NK-92 (cell line): ENCODE measurements at regions not wholly inside any gene's neighbourhood (a gene's known extent, or its start where the extent isn't known, plus 50 kb on each side); places are given as distances from the start of the nearest gene placed in this dataset.
"Not testable (repeated sequence)": the region's sequence is repeated elsewhere in the genome, so short reads cannot be mapped to it uniquely, and the experiment has no call there.

Source experiments
- DNase-seq: peaks from one replicate; lab custom pipeline; 2025; ENCODE audit not compliant: unreplicated experiment; lab: John Stamatoyannopoulos, UW

- no peak for DNase-seq
Measured at GRCh38 chr2:144935736-144936135, 415.8 kb upstream of the ZEB2 start.

- DNase-seq = no peak
Measured at GRCh38 chr2:144935191-144935590, 415.3 kb upstream of the ZEB2 start.

GRCh38 chr2:144931960-144932359 is 412.0 kb upstream of the ZEB2 start:
- no peak for DNase-seq

GRCh38 chr2:144931480-144931879 is 411.6 kb upstream of the ZEB2 start:
- no peak for DNase-seq

GRCh38 chr2:144927429-144927828 is 407.5 kb upstream of the ZEB2 start:
- no peak for DNase-seq

- DNase-seq = no peak
Measured at GRCh38 chr2:144925886-144926285, 406.0 kb upstream of the ZEB2 start.

- no peak for DNase-seq
Measured at GRCh38 chr2:144924827-144925226, 404.9 kb upstream of the ZEB2 start.

GRCh38 chr2:144922519-144922918 is 402.6 kb upstream of the ZEB2 start:
- DNase-seq = no peak

- DNase-seq = no peak
Measured at GRCh38 chr2:144920755-144921530, 401.0 kb upstream of the ZEB2 start.

- DNase-seq = no peak
Measured at GRCh38 chr2:144914622-144915318, 394.9 kb upstream of the ZEB2 start.

GRCh38 chr2:144914113-144914512 is 394.2 kb upstream of the ZEB2 start:
- DNase-seq = no peak

- no peak for DNase-seq
Measured at GRCh38 chr2:144912206-144912605, 392.3 kb upstream of the ZEB2 start.

- DNase-seq = no peak
Measured at GRCh38 chr2:144905956-144906355, 386.0 kb upstream of the ZEB2 start.

- no peak for DNase-seq
Measured at GRCh38 chr2:144904612-144905011, 384.7 kb upstream of the ZEB2 start.

- DNase-seq = not testable (repeated sequence)
Measured at GRCh38 chr2:144903045-144903444, 383.1 kb upstream of the ZEB2 start.

- DNase-seq = not testable (repeated sequence)
Measured at GRCh38 chr2:144901386-144901785, 381.5 kb upstream of the ZEB2 start.

GRCh38 chr2:144896341-144896740 is 376.4 kb upstream of the ZEB2 start:
- DNase-seq = no peak

GRCh38 chr2:144894612-144895599 is 375.0 kb upstream of the ZEB2 start:
- DNase-seq = no peak

GRCh38 chr2:144893464-144893863 is 373.5 kb upstream of the ZEB2 start:
- DNase-seq = no peak

GRCh38 chr2:144890828-144891227 is 370.9 kb upstream of the ZEB2 start:
- no peak for DNase-seq

GRCh38 chr2:144889348-144889747 is 369.4 kb upstream of the ZEB2 start:
- DNase-seq = no peak
